Osteocyte (in vitro differentiated cells): ENCODE measurements at regions not wholly inside any gene's neighbourhood (a gene's known extent, or its start where the extent isn't known, plus 50 kb on each side); places are given as distances from the start of the nearest gene placed in this dataset.
"Not testable (repeated sequence)": the region's sequence is repeated elsewhere in the genome, so short reads cannot be mapped to it uniquely, and the experiment has no call there.

ENCODE experiments used
- DNase-seq: peaks from one replicate; pipeline ENCODE4 v3.0.0; 2021; ENCODE audit warnings: mixed read lengths; ENCODE audit not compliant: unreplicated experiment; ENCODE audit errors: extremely low spot score
- H3K27ac Mint-ChIP-seq: one replicate; pipeline ENCODE4 v1.8.0; 2021; ENCODE audit warnings: mild to moderate bottlenecking, mixed read lengths; ENCODE audit not compliant: unreplicated experiment
- H3K27me3 Mint-ChIP-seq: one replicate; pipeline ENCODE4 v1.8.0; 2021; ENCODE audit warnings: mixed read lengths; ENCODE audit not compliant: unreplicated experiment
- H3K36me3 Mint-ChIP-seq: one replicate; pipeline ENCODE4 v1.8.0; 2021; ENCODE audit warnings: mixed read lengths; ENCODE audit not compliant: unreplicated experiment
- H3K4me1 Mint-ChIP-seq: one replicate; pipeline ENCODE4 v1.8.0; 2021; ENCODE audit warnings: mixed read lengths; ENCODE audit not compliant: unreplicated experiment
- H3K4me3 Mint-ChIP-seq: one replicate; pipeline ENCODE4 v1.8.0; 2021; ENCODE audit warnings: mild to moderate bottlenecking, moderate library complexity, mixed read lengths; ENCODE audit not compliant: unreplicated experiment
- H3K9me3 Mint-ChIP-seq: one replicate; pipeline ENCODE4 v1.8.0; 2021; ENCODE audit warnings: mixed read lengths; ENCODE audit not compliant: unreplicated experiment
- TF ChIP-seq, protein P1 (sequence below): fragments of 200-600 bp; sonication (generic); IDR thresholded peaks from 2 replicates; pipeline ENCODE4 v1.5.0; 2021; ENCODE audit warnings: antibody characterized with exemption, mild to moderate bottlenecking, moderate library complexity

DNA sequence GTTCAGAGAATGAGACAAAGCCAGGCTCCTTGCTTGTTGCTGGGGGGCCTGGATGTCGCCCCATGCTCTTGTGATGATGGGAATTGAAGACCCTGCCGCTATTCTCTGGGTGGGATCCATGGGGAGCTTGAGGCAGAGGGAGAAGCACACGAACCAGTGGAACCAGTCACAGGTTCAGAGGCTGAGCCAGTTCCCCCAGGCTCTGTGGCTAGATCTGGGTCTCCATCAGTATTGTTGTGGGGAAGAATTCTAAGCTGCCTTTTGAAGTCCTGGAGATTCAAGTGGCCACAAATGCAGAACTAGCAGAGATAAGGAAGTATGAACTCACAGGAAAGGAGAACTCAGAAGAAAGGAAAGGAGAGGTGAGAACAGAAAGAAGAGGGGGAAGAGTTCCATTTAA lies 219.4 kb downstream of the MSX2 start:
- Mint-ChIP-seq H3K9me3 (no peaks in the 10 kb centered on the region), H3K27ac (no peak overlapping the region), H3K27me3 (peaks cover 59% of the 10 kb centered on the region), H3K36me3 (no peaks in the 10 kb centered on the region), H3K4me3 (no peak overlapping the region), H3K4me1 (no peaks in the 10 kb centered on the region)
- no peak for DNase-seq
- TF ChIP-seq, protein P1, sequence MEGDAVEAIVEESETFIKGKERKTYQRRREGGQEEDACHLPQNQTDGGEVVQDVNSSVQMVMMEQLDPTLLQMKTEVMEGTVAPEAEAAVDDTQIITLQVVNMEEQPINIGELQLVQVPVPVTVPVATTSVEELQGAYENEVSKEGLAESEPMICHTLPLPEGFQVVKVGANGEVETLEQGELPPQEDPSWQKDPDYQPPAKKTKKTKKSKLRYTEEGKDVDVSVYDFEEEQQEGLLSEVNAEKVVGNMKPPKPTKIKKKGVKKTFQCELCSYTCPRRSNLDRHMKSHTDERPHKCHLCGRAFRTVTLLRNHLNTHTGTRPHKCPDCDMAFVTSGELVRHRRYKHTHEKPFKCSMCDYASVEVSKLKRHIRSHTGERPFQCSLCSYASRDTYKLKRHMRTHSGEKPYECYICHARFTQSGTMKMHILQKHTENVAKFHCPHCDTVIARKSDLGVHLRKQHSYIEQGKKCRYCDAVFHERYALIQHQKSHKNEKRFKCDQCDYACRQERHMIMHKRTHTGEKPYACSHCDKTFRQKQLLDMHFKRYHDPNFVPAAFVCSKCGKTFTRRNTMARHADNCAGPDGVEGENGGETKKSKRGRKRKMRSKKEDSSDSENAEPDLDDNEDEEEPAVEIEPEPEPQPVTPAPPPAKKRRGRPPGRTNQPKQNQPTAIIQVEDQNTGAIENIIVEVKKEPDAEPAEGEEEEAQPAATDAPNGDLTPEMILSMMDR: no peak

DNA sequence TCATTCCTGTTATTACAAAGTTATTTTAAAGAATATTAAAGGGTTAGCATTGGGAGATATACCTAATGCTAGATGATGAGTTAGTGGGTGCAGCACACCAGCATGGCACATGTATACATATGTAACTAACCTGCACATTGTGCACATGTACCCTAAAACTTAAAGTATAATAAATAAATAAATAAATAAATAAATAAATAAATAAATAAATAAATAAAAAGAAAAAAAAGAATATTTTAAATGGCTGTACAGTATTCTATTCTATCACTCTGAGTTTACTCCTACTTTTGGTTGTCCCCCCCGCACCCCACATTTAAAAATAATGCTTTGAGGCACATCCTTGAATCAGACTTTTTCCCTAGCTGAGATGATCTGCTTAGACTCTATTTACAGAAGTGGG lies 218.6 kb downstream of the MSX2 start:
- not testable (repeated sequence) for DNase-seq, H3K36me3 Mint-ChIP-seq, H3K9me3 Mint-ChIP-seq, H3K27ac Mint-ChIP-seq, H3K4me1 Mint-ChIP-seq, H3K4me3 Mint-ChIP-seq
- peaks cover 55% of the 10 kb centered on the region for H3K27me3 Mint-ChIP-seq

GRCh38 chr5:174937201-174938123 lies 213.1 kb downstream of the MSX2 start:
- H3K9me3 Mint-ChIP-seq: no peaks in the 10 kb centered on the region
- peaks cover 29% of the 10 kb centered on the region for H3K27me3 Mint-ChIP-seq
- peaks cover 2% of the 10 kb centered on the region for H3K4me1 Mint-ChIP-seq
- DNase-seq: no peak
- H3K27ac Mint-ChIP-seq: no peak overlapping the region
- no peaks in the 10 kb centered on the region for H3K36me3 Mint-ChIP-seq
- TF ChIP-seq, protein P1: no peak
- H3K4me3 Mint-ChIP-seq: no peak overlapping the region

GRCh38 chr5:174935854-174936474 lies 211.6 kb downstream of the MSX2 start:
- DNase-seq: peak; percentile 90
- TF ChIP-seq, protein P1: peak; percentile 96
- Mint-ChIP-seq H3K27ac (no peak overlapping the region), H3K4me3 (no peak overlapping the region), H3K9me3 (no peaks in the 10 kb centered on the region), H3K4me1 (peaks cover 2% of the 10 kb centered on the region), H3K36me3 (no peaks in the 10 kb centered on the region), H3K27me3 (peaks cover 16% of the 10 kb centered on the region)

- H3K4me3 Mint-ChIP-seq: not testable (repeated sequence)
Observed at GRCh38 chr5:174931033-174931432, 206.7 kb downstream of the MSX2 start.

GRCh38 chr5:174925586-174925985 lies 201.2 kb downstream of the MSX2 start:
- no peak for DNase-seq
- H3K9me3 Mint-ChIP-seq: no peaks in the 10 kb centered on the region
- no peaks in the 10 kb centered on the region for H3K36me3 Mint-ChIP-seq
- no peaks in the 10 kb centered on the region for H3K27me3 Mint-ChIP-seq
- H3K4me1 Mint-ChIP-seq: peaks cover 15% of the 10 kb centered on the region
- no peak overlapping the region for H3K4me3 Mint-ChIP-seq
- TF ChIP-seq, protein P1: no peak
- no peak overlapping the region for H3K27ac Mint-ChIP-seq

More at GRCh38 chr5:174931033-174931432, 206.7 kb downstream of the MSX2 start:
- DNase-seq, H3K9me3 Mint-ChIP-seq, H3K27me3 Mint-ChIP-seq, H3K27ac Mint-ChIP-seq, H3K4me1 Mint-ChIP-seq, H3K36me3 Mint-ChIP-seq: not testable (repeated sequence)
